Tibial nerve (tissue), 4 donors: ENCODE measurements at regions not wholly inside any gene's neighbourhood (a gene's known extent, or its start where the extent isn't known, plus 50 kb on each side); places are given as distances from the start of the nearest gene placed in this dataset.

Source experiments
- DNase-seq, 2 donors: peaks; one replicate each; pipeline ENCODE4 v3.0.0-alpha.2; 2019; ENCODE audit warnings: low spot score in 2 of 2
- H3K27ac ChIP-seq, 4 donors: fragments of 200-600 bp; sonication (generic) in 3 of 4; one replicate each; pipeline ENCODE4 v1.5.1; 2017 to 2019; ENCODE audit warnings: mild to moderate bottlenecking in 1 of 4
- H3K27me3 ChIP-seq, 2 donors: fragments of 200-600 bp; sonication (generic) in 1 of 2; one replicate each; pipeline versions ENCODE4 v1.5.1 to v1.6.0; 2017 to 2019
- H3K36me3 ChIP-seq, 3 donors: fragments of 200-600 bp; sonication (generic); one replicate each; pipeline ENCODE4 v1.5.1; 2018 to 2019
- H3K4me1 ChIP-seq, 4 donors: fragments of 200-600 bp; sonication (generic) in 3 of 4; one replicate each; pipeline ENCODE4 v1.5.1; 2017 to 2019
- H3K4me3 ChIP-seq, 4 donors: fragments of 200-600 bp; sonication (generic) in 3 of 4; one replicate each; pipeline ENCODE4 v1.5.1; 2017 to 2019; ENCODE audit warnings: mild to moderate bottlenecking in 1 of 4, moderate library complexity in 1 of 4
- H3K9me3 ChIP-seq, 4 donors: fragments of 200-600 bp; sonication (generic) in 3 of 4; one replicate each; pipeline ENCODE4 v1.5.1; 2017 to 2019
- EP300 ChIP-seq, 2 donors: sonication (generic); formaldehyde crosslinking; IDR thresholded peaks; one replicate each; pipeline ENCODE4 v1.6.1; 2017; ENCODE audit warnings: antibody characterized with exemption in 2 of 2, mild to moderate bottlenecking in 1 of 2
- POLR2A ChIP-seq, 2 donors: fragments of 450-650 bp; IDR thresholded peaks; one replicate each; pipeline ENCODE4 v1.6.1; 2017; ENCODE audit warnings: antibody characterized with exemption in 2 of 2, mild to moderate bottlenecking in 2 of 2, moderate library complexity in 2 of 2
- WGBS, 2 donors: methylation state at CpG; one replicate each; pipeline ENCODE4 v1.1.5; 2018; 5-methylcytosine and 5-hydroxymethylcytosine counted together
- TF ChIP-seq, protein P1 (sequence below), 5 experiments: fragments of 200-600 bp in 3 of 5; fragments of 450-650 bp in 2 of 5; sonication (generic) in 3 of 5; IDR thresholded peaks; one replicate each; pipeline ENCODE4 v1.5.1; 2016 to 2019; ENCODE audit warnings: antibody characterized with exemption in 5 of 5, mild to moderate bottlenecking in 3 of 5, moderate library complexity in 2 of 5

DNA sequence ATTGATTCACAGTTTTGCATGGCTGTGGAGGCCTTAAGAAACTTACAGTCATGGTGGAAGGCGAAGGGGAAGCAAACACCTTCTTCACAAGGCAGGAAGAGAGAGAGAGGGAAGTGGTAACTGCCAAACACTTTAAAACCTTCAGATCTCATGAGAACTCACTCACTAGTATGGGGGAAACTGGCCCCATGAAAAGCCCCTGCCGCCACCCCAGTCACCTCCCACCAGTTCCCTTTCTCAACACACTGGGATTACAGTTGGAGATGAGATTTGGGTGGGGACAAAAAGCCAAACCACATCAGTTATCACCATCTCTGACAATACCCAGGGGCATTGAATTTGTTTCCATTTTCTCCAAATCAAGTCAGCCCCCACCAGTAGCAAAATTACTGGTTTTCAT is 740.4 kb downstream of the GATA3 start:
- TF ChIP-seq EP300 (IDR thresholded peaks at IDR 0.05): no peak
- no peak for TF ChIP-seq POLR2A (IDR thresholded peaks at IDR 0.05)
- TF ChIP-seq, protein P1, sequence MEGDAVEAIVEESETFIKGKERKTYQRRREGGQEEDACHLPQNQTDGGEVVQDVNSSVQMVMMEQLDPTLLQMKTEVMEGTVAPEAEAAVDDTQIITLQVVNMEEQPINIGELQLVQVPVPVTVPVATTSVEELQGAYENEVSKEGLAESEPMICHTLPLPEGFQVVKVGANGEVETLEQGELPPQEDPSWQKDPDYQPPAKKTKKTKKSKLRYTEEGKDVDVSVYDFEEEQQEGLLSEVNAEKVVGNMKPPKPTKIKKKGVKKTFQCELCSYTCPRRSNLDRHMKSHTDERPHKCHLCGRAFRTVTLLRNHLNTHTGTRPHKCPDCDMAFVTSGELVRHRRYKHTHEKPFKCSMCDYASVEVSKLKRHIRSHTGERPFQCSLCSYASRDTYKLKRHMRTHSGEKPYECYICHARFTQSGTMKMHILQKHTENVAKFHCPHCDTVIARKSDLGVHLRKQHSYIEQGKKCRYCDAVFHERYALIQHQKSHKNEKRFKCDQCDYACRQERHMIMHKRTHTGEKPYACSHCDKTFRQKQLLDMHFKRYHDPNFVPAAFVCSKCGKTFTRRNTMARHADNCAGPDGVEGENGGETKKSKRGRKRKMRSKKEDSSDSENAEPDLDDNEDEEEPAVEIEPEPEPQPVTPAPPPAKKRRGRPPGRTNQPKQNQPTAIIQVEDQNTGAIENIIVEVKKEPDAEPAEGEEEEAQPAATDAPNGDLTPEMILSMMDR (IDR thresholded peaks at IDR 0.05): no peak
- Histone ChIP-seq H3K36me3 (no peaks in the 10 kb centered on the region), H3K27ac (no peak overlapping the region), H3K4me1 (no peaks in the 10 kb centered on the region), H3K27me3 (no peaks in the 10 kb centered on the region), H3K4me3 (no peak overlapping the region), H3K9me3 (no peaks in the 10 kb centered on the region)
- no peak for DNase-seq
- 78 to 93% methylated on average over 2 of the region's 2 CpGs for WGBS, 2 donors

DNA sequence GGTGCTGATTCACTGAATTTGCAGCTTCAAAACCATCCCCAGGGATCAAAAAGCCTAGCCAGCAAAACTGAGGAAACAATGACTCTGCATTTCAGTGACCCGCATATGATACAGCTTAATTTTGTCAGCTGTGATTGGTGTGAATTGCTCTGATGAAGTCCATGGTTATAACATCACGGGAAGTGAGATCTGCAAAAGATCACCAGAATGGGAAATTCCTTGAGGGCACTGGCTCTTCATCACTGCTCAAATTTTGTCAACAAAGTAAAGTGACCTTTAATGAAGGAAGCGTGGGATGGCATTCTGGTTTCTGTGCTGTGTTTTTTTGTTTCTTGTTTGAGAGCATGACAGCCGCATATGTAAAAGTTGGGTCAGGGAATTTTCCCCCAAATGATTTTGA is 745.9 kb downstream of the GATA3 start:
- TF ChIP-seq POLR2A (IDR thresholded peaks at IDR 0.05): no peak
- TF ChIP-seq EP300 (IDR thresholded peaks at IDR 0.05): no peak
- TF ChIP-seq, protein P1 (IDR thresholded peaks at IDR 0.05): no peak
- H3K4me1 ChIP-seq: no peaks in the 10 kb centered on the region
- H3K27me3 ChIP-seq: no peaks in the 10 kb centered on the region
- WGBS, 2 donors: 41 to 43% methylated on average over 4 of the region's 4 CpGs
- no peaks in the 10 kb centered on the region for H3K9me3 ChIP-seq
- DNase-seq: no peak
- no peak overlapping the region for H3K4me3 ChIP-seq
- H3K27ac ChIP-seq: no peak overlapping the region
- H3K36me3 ChIP-seq: no peaks in the 10 kb centered on the region

DNA sequence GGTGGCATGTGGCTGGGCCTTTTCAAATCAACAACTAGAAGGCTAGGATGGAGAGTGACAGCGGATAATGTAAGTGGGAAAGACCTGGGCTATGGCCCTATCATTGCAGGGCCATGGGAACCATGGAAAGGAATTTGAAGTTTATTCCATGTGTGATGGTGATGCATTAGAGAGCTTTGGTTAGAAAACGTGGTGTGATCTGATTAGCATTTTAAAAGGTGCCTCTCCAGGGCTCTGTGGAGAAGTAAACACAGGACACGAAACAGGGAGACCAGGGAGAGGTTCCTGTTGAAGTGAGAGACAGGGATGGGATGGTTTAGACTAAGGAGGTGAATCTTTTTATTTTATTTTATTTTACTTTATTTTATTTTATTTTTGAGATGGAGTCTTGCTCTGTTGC is 749.5 kb downstream of the GATA3 start:
- TF ChIP-seq POLR2A (IDR thresholded peaks at IDR 0.05): no peak
- no peak for TF ChIP-seq EP300 (IDR thresholded peaks at IDR 0.05)
- TF ChIP-seq, protein P1 (IDR thresholded peaks at IDR 0.05): no peak
- 58 to 63% methylated on average over 3 of the region's 3 CpGs for WGBS, 2 donors
- Histone ChIP-seq H3K27ac (no peak overlapping the region), H3K4me3 (no peak overlapping the region), H3K27me3 (no peaks in the 10 kb centered on the region), H3K9me3 (no peaks in the 10 kb centered on the region), H3K4me1 (no peaks in the 10 kb centered on the region), H3K36me3 (no peaks in the 10 kb centered on the region)
- no peak for DNase-seq

DNA sequence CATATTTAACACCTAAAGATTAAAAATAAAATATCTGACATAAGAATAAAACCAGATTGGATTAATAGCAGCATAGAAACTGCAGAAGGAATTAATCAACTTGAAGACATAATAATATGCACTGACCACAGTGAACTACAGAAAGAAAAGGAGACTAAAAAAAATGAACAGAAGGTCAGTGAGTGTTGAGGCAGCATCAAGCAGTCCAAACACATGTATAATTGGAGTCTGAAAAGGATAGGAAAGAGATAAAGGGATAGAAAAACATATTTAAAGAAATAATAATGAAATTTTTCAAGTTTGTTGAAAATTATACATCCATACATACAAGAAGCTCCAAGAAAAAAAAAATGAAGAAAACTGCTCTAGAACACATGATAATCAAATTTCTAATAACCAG is 756.2 kb downstream of the GATA3 start:
- no peak overlapping the region for H3K27ac ChIP-seq
- no peak for DNase-seq
- H3K9me3 ChIP-seq: peaks cover 0 to 8% (median 0%) of the 10 kb centered on the region in 4 donors
- no peak overlapping the region for H3K4me3 ChIP-seq
- no peaks in the 10 kb centered on the region for H3K4me1 ChIP-seq
- no peaks in the 10 kb centered on the region for H3K36me3 ChIP-seq
- TF ChIP-seq, protein P1 (IDR thresholded peaks at IDR 0.05): no peak
- TF ChIP-seq EP300 (IDR thresholded peaks at IDR 0.05) (no peak), POLR2A (IDR thresholded peaks at IDR 0.05) (no peak)
- H3K27me3 ChIP-seq: no peaks in the 10 kb centered on the region

DNA sequence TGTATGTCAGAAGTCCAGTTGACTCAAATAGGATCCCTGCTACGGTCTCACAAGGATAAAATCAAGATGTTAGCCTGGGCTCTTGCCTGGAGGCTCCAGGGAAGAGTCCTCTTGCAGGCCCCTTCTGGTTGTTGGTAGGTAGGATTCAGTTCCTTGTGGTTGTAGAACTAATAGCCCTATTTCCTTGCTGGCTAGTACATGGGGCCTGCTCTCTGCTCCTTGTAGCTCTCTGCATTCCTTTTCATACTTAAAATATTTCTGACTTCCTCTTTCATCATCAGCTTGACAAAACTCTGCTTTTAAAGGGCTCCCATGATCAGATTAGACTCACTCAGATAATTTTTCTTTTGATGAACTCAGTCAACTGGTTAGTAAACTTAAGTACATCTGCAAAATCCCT is 756.7 kb downstream of the GATA3 start:
- H3K27ac ChIP-seq: no peak overlapping the region
- WGBS, 2 donors: 77 to 80% methylated on average over 1 of the region's 1 CpG
- no peak overlapping the region for H3K4me3 ChIP-seq
- no peaks in the 10 kb centered on the region for H3K27me3 ChIP-seq
- no peaks in the 10 kb centered on the region for H3K4me1 ChIP-seq
- TF ChIP-seq EP300 (IDR thresholded peaks at IDR 0.05) (no peak), POLR2A (IDR thresholded peaks at IDR 0.05) (no peak)
- TF ChIP-seq, protein P1 (IDR thresholded peaks at IDR 0.05): no peak
- no peak for DNase-seq
- H3K36me3 ChIP-seq: no peaks in the 10 kb centered on the region
- peaks cover 0 to 8% (median 0%) of the 10 kb centered on the region in 4 donors for H3K9me3 ChIP-seq
